SIG-M5 treated with dmso at 0.1 percent for 504 hours (cell line): ENCODE measurements at regions not wholly inside any gene's neighbourhood (a gene's known extent, or its start where the extent isn't known, plus 50 kb on each side); places are given as distances from the start of the nearest gene placed in this dataset.

ENCODE experiments used
- DNase-seq: peaks from one replicate; lab custom pipeline; 2025; ENCODE audit not compliant: unreplicated experiment; lab: John Stamatoyannopoulos, UW

DNA sequence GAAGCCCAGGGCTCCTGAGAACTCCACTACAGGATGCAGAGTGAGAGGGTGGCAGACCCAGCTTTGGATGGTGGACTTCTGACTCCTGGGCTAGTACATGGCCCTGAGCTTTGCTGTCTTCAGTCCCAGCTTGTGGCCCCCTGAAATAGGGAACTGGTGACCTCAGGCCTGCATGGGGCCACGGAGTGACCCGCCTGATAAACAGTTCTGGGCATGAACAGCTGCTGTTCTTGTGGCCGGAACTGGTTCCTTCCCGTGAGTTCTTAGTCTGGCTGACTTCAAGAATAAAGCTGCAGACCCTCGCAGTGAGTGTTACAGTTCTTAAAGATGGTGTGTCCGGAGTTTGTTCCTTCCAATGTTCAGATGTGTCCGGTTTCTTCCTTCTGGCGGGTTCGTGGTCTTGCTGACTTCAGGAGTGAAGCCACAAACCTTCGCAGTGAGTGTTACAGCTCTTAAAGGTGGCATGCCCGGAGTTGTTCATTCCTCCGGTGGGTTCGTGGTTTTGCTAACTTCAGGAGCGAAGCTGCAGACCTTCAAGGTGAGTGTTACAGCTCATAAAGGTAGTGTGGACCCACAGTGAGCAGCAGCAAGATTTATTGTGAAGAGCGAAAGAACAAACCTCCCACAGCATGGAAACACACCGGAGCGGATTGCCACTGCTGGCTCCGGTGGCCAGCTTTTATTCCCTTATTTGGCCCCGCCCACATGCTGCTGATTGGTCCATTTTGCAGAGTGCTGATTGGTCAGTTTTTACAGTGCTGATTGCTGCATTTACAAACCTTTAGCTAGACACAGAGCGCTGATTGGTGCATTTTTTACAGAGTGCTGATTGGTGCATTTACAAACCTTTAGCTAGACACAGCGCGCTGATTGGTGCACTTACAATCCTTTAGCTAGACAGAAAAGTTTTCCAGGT is 268.0 kb downstream of the ZEB1 start:
- no peak for DNase-seq

DNA sequence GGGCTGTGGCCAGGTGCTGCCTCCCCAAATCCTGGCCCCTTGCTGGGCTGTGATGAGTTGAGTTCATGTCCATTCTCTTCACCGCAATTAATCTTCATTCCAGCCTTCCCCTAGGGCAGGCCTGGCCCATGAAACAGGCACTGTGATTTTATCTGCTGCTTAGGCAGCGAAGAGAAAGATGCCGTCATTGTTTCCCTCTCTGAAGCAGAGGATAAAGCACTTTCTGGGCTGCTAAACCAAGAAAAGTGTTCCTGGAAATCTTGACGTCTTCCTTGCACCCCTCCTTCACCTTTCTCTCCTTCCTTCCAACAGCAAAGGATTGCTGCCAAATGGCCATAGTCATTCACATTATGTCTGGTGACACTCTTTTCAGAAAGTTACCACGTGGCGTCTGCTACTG is 265.9 kb downstream of the ZEB1 start:
- no peak for DNase-seq

DNA sequence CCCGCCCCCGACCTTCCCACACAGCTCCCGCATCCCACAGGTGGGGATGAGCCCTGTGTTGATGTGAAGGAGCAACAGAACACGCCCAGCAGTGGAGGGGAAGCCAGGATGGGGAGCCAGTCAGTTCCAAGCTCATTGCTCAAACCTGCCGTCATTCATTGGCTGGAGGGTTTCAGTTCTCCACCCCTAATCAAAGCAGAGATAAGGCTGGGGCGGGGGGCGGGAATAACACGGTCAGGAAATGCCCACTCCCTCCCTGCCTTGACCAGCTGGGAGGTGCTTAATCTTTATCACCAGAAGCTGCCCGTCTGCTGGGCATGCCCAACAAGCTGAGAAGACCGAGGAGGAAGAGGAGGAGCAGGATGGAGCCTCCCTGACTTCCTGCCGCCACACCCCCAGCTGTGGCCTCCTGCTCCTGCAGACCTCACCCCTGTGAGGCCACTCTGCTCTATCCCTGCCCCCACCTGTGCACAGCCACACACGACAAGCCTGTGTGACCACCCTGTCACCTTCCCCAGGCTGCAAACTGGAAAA is 265.1 kb downstream of the ZEB1 start:
- DNase-seq = no peak

DNA sequence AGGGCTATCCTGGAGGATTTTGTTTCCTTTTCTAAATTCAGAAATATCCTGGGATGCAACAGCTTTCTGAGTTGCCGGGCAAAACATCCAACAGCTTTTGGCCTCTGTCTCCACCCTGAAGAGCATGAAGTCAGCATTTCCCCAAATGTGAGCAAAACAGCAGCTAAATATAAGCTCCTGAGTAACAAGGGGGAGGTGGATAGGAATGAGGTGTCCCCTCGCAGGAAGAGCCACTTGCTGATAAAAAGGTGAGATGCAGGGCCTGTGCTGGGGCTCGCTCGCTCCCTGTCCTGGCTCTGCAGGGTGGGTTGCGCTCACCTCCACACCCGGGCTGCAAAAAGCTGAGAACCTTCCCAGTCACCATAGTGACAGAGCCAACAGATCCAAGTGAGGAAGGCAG is 264.3 kb downstream of the ZEB1 start:
- DNase-seq = no peak

DNA sequence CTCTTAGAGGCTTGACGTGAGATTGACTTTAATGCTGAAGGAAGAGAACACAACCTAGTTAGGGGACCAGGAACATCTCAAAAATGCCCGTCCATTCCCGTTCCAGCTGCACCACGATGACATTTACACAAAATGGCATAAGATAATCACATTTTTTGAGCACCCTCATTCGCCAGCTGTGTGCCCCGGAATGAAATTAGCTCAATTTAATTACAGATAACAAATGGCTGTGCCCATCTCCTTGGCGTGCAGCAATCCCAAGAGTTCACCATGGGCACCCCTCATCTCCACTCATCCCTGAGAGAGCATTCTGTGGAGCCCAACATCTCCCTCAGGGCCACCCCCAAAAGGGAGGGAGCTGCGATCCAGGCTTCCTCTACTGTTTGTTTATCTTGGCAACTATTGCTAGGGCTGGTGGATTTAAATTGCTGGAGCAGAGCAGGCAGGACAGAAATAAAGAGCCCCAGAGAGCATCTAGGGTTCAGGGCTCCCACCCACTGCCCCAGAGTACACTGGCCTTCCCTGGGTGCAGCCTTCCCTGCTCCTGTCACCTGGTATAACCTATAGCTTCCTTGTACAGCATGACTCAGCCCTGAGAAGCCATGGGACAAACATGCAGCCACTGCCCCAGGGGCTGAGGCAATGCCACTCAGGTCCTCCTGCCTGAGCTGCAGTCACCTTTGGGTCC is 263.5 kb downstream of the ZEB1 start:
- DNase-seq = peak; percentile 9

DNA sequence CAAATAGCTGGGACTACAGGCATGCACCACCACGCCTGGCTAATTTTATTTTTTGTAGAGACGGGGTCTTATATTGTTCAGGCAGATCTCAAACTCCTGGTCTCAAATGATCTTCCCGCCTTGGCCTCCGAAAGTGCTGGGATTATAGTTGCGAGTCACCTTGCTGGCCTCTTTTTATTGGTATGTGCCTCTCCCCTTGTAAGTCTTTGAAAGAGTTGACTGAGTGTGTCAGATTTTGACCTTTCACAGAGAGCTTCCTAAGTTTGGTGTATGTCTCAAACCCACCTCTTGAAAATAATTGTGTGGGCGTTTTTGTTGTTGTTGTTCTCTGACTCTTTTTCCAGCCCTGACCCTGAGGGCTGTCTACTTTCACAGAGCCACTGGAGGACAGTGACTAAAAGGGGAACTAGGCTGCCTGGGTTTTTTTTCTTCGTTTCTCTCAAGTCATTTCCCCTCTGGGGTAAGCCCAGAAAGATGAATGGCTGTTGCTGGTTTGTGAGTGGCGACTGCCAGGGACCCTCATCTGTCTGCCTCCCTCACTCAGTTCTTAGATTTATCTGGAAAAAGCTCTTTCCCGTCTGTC is 262.8 kb downstream of the ZEB1 start:
- peak; percentile 46 for DNase-seq

DNA sequence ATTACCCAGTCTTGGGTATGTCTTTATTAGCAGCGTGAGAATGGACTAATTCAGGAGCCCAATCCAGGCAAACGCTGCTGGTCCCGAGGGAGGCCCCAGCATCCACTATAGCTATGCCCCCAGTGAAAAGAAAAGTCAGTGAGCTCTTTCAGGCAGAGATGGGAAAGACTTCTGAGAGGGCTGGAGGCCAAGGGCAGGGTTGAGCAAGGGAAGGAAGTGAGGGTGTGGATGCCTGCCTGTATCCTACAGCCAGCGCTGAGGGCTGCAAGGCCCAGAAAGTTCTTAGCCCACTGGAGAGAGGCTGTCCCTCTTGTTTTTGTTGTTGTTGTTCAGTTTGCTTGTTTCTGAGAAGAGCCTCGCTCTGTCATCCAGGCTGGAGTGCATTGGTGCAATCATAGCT is 261.6 kb downstream of the ZEB1 start:
- no peak for DNase-seq
